Activated CD4-positive, alpha-beta T cell treated with anti-CD3 and anti-CD28 coated beads, Interleukin-2, amount 50 U/mL, for 24 hours (primary cell): ENCODE measurements at regions not wholly inside any gene's neighbourhood (a gene's known extent, or its start where the extent isn't known, plus 50 kb on each side); places are given as distances from the start of the nearest gene placed in this dataset.
"Not testable (repeated sequence)": the region's sequence is repeated elsewhere in the genome, so short reads cannot be mapped to it uniquely, and the experiment has no call there.

Experiments used
- DNase-seq, 2 donors: peaks; one replicate each; pipeline ENCODE4 v3.0.0-alpha.2; 2020; ENCODE audit warnings: low read depth in 1 of 2, low spot score in 1 of 2

GRCh38 chr4:187059895-187060294, 336.2 kb upstream of the FAT1 start:
- no peak for DNase-seq

GRCh38 chr4:187060551-187060950, 336.9 kb upstream of the FAT1 start:
- DNase-seq = no peak

GRCh38 chr4:187063251-187063650, 339.6 kb upstream of the FAT1 start:
- no peak for DNase-seq

GRCh38 chr4:187064033-187064432, 340.4 kb upstream of the FAT1 start:
- DNase-seq = no peak

GRCh38 chr4:187065396-187065795, 341.7 kb upstream of the FAT1 start:
- DNase-seq = no peak

- DNase-seq = no peak
These were observed 342.1 kb upstream of the FAT1 start for GRCh38 chr4:187065806-187066205.

GRCh38 chr4:187069398-187069797, 345.7 kb upstream of the FAT1 start:
- DNase-seq = no peak

- no peak for DNase-seq
These were observed 346.5 kb upstream of the FAT1 start for GRCh38 chr4:187070158-187070557.

- DNase-seq = no peak
These were observed 347.1 kb upstream of the FAT1 start for GRCh38 chr4:187070740-187071139.

- DNase-seq = no peak
These were observed 348.4 kb upstream of the FAT1 start for GRCh38 chr4:187071946-187072600.

- no peak for DNase-seq
These were observed 350.2 kb upstream of the FAT1 start for GRCh38 chr4:187073820-187074219.

- no peak for DNase-seq
These were observed 351.9 kb upstream of the FAT1 start for GRCh38 chr4:187075514-187075913.

GRCh38 chr4:187077744-187078401, 354.2 kb upstream of the FAT1 start:
- no peak for DNase-seq

- no peak for DNase-seq
These were observed 361.0 kb upstream of the FAT1 start for GRCh38 chr4:187084701-187085100.

- no peak for DNase-seq
These were observed 361.7 kb upstream of the FAT1 start for GRCh38 chr4:187085339-187085738.

GRCh38 chr4:187086151-187086550, 362.5 kb upstream of the FAT1 start:
- DNase-seq = no peak

GRCh38 chr4:187088070-187088799, 364.6 kb upstream of the FAT1 start:
- DNase-seq = no peak

GRCh38 chr4:187090401-187090800, 366.7 kb upstream of the FAT1 start:
- no peak for DNase-seq

- DNase-seq = not testable (repeated sequence)
These were observed 367.2 kb upstream of the FAT1 start for GRCh38 chr4:187090832-187091231.

- DNase-seq = no peak
These were observed 370.5 kb upstream of the FAT1 start for GRCh38 chr4:187094144-187094543.

- DNase-seq = no peak
These were observed 374.8 kb upstream of the FAT1 start for GRCh38 chr4:187098429-187098828.

- no peak for DNase-seq
These were observed 379.7 kb upstream of the FAT1 start for GRCh38 chr4:187103351-187103750.
